NCI-H526 treated with DMSO at 0.1 percent for 48 hours (cell line): ENCODE measurements at regions not wholly inside any gene's neighbourhood (a gene's known extent, or its start where the extent isn't known, plus 50 kb on each side); places are given as distances from the start of the nearest gene placed in this dataset.

ENCODE experiments used
- DNase-seq: peaks from one replicate; lab custom pipeline; 2025; lab: John Stamatoyannopoulos, UW

DNA sequence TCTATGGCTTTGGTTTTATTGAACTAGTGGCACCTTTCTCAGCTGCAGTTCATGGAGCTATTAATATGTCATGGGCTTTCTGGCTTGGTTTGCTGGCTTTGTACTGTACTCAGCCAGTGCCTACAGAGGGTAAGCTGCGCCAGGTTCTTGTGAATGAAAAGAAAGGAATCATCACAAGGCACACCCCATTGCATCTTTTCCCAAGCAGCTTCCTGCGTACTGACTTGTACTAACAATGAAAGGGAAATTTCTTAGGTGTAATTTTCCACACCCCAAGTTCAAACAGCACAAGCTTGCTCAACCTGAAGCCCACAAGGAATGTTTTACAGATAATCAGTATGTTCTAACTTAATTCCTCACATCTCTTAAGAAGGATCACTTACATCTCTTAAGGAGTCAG, 78.0 kb upstream of the TNFSF18 start:
- no peak for DNase-seq

- no peak for DNase-seq
These were observed 76.9 kb upstream of the TNFSF18 start for GRCh38 chr1:173127369-173128307.

DNA sequence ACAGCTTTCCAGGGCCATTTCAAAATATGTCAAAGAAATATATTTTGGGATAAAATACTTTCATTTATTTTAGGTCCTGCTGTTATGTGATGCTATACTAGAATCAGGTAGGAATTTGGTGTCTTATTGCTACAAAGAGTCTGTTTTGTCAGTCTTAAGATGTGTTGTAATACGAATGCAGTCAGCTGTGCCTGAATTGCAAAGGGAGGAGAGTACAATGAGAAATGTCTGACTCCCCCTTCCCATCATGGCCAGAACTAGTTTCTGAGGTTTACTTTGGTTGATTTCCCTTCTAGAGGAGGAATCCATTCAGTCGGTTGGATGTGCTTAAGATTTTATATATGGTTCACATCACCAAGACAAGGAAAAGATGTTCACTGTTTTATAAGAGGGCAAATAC, 75.7 kb upstream of the TNFSF18 start:
- DNase-seq: no peak

- DNase-seq: peak; percentile 93
These were observed 72.5 kb upstream of the TNFSF18 start for GRCh38 chr1:173122958-173123852.

GRCh38 chr1:173122344-173122935, 71.7 kb upstream of the TNFSF18 start:
- DNase-seq: peak; percentile 56

DNA sequence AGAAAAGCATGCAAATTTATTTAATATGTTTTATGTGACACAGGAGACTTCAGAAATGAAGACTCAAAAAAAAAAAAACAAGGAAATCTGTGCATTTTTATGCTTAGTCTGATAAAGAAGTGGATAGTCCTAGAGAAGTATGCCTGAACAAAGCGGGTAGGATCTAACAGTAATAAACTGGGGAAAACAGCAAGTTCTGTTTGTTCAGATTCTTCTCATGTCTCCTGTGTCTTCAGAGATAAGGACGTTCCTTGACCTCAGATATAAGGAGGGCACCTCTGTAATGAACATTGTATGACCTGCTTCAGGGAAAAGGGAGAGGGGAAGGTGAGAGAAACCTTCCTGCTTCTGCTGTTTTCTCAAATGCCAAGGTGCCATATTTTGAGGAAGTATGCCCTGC, 67.7 kb upstream of the TNFSF18 start:
- no peak for DNase-seq

GRCh38 chr1:173117761-173118160, 67.0 kb upstream of the TNFSF18 start:
- DNase-seq: no peak

DNA sequence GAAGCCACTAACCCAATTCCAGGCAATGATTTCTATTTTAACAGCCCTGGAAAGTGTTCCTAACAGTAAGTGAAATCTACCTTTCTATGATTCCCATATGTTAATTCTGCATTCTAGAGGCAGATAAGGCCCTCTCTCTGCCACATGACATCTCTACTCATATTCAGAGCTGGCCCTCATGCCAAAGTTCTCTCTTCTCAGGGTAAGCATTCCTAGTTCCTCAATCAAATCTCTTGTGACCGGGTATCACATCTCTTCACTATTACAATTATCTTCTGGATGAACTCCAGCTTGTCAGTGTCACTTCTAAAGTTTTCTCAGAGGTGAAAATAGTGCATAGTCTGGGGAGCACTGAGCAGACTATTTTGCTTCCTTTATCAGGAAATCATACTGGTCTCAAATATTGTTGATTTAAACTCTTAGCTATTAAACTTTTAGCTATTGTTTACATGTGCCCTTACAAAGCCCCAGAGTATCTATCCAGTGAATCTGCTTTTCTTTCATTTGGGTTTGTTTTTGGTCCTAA, 66.4 kb upstream of the TNFSF18 start:
- DNase-seq: no peak

- no peak for DNase-seq
These were observed 63.6 kb upstream of the TNFSF18 start for GRCh38 chr1:173114346-173114745.

DNA sequence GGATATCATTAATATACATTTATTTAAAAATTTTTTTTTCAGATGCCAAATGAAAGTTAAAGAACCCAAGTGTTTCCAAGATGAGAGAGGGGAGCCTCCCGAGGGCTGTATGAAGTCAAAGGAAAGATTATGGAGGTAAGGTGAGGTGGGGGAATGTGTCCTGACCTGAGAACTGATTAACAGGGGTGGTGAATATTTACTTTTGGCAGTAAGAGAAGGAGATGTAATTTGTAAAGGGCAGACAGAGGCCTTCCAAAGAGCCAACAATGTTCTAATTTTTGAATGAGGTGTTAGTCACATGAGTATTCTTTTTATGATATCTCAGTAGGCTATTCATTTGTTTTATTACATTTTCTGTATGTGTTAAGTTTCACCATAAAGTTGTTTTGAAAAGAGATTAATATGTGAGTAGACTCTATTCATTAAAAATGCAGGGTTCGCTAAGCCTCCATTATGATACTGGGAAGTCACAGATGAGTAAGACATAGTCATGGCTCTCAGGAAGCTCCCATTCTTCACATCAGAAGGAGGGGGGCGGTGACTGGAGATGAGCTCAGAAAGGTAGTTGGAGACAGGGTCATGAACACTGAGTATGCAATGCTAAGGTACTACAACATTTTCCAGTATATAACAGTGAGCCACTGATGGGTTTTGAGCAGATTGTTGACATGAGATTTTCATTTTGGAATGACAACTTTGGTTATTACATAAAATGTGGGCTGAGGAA, 62.4 kb upstream of the TNFSF18 start:
- no peak for DNase-seq

DNA sequence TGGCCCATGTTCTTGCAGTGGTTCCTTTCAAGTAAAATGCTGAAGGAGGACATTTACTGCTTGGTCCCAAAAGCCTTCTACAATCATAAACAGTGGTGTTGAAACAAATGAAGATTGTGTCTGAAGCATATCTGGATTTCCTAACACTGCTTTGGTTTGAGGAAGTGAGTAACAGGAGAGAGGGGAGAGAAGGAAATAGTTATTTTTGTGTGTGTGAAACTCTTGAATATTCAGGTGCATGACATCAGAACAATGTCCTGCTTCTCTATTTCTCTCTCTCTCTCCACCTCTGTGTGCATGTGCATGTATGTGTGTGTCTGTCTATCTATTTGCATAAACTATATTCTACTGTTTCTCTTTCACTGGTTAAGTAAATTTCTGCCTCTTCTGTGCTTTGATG, 61.4 kb upstream of the TNFSF18 start:
- DNase-seq: peak; percentile 62

DNA sequence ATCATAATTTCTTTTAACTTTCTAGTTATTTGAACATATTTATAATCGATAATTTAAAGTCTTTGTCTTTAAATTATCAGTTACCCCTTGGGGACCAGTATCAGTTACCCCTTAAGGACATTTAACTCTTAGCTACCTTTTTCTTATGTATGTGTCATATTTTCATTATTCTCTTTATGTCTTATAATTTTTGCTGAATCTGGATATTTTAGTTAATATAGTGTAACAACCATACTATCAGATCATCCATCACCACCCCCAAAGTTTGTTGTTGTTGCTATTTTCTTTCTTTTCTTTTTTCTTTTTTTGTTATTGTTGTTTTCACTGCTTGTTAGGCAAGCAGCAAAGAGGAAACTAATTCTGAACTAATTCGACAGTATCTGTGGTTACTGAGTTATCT, 57.0 kb upstream of the TNFSF18 start:
- no peak for DNase-seq

GRCh38 chr1:173103006-173103405, 52.3 kb upstream of the TNFSF18 start:
- no peak for DNase-seq

- DNase-seq: no peak
These were observed 50.8 kb upstream of the TNFSF18 start for GRCh38 chr1:173101589-173101988.

DNA sequence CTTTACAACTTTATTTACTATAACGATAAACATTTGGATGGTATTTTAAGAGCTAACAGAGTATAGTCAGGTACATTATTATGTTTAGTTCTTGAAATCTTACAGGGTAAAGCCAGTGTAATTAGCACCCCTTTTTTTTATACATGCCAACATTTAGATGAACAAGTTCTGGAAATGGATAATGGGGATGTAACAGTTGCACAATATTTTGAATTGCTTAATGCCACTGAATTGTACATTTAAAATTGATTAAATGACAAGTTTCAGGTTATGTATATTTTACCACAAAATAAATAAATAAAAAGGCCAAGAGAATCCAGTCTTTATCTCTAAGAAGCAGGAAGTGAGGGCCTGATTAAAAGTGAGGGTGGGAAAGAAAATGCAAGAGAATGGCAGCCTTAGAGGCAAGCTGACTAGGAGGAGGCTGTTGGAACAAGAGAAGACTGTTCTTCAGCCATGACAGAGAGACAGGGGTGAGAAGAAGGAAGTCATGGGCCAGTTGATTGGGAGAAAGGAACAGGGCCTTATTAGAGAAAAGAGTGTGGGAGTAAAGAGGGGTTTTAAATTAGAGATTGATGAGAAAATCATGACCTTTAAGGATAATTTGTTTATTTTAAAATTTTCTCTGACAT, 49.9 kb upstream of the TNFSF18 start:
- no peak for DNase-seq
